Nephron progenitor cell (in vitro differentiated cells): ENCODE measurements at regions not wholly inside any gene's neighbourhood (a gene's known extent, or its start where the extent isn't known, plus 50 kb on each side); places are given as distances from the start of the nearest gene placed in this dataset.

Experiments used
- DNase-seq: peaks from one replicate; pipeline ENCODE4 v3.0.0; 2021
- H3K27ac Mint-ChIP-seq: 2 replicates; pipeline ENCODE4 v1.8.0; 2021; ENCODE audit warnings: mild to moderate bottlenecking, moderate library complexity, mixed read lengths
- H3K27me3 Mint-ChIP-seq: 2 replicates; pipeline ENCODE4 v1.8.0; 2021; ENCODE audit warnings: mild to moderate bottlenecking, low read depth, mixed read lengths; ENCODE audit not compliant: poor library complexity
- H3K36me3 Mint-ChIP-seq: 2 replicates; pipeline ENCODE4 v1.8.0; 2021; ENCODE audit warnings: low read depth, mixed read lengths
- H3K4me1 Mint-ChIP-seq: 2 replicates; pipeline ENCODE4 v1.8.0; 2021; ENCODE audit warnings: mixed read lengths
- H3K4me3 Mint-ChIP-seq: 2 replicates; pipeline ENCODE4 v1.8.0; 2021; ENCODE audit warnings: mild to moderate bottlenecking, moderate library complexity, mixed read lengths
- H3K9me3 Mint-ChIP-seq: 2 replicates; pipeline ENCODE4 v1.8.0; 2021; ENCODE audit warnings: mild to moderate bottlenecking, moderate library complexity, mixed read lengths
- CTCF ChIP-seq: fragments of 200-600 bp; sonication (generic); IDR thresholded peaks from 2 replicates; pipeline ENCODE4 v1.5.0; 2021; ENCODE audit warnings: antibody characterized with exemption

DNA sequence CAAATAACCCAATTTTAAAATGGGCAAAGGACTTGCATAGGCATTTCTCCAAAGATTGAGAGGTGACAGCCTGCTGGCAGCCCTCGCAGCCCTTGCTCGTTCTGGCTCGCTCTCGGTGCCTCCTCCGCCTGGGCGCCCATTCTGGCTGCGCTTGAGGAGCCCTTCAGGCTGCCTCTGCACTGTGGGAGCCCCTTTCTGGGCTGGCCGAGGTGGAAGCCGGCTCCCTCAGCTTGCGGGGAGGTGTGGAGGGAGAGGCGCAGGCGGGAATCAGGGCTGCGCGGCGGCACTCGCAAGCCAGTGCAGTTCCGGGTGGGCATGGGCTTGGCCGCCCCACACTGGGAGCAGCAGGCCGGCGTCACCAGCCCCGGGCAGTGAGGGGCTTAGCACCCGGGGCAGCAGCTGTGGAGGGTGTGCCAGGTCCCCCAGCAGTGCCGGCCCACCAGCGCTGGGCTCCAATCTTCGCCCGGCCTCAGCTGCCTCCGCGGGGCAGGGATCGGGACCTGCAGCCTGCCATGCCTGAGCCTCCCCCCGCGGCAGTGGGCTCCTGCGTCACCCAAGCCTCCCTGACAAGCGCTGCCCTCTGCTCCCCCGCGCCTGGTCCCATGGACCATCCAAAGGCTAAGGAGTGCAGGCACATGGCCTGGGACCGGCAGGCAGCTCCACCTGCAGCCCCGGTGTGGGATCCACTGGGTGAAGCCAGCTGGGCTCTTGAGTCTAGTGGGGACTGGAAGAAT lies 54.0 kb upstream of the GALNT17 start:
- Mint-ChIP-seq H3K36me3 (peaks cover 17% of the 10 kb centered on the region), H3K27me3 (peaks cover 3% of the 10 kb centered on the region), H3K9me3 (peaks cover 48% of the 10 kb centered on the region), H3K4me3 (no peak overlapping the region), H3K27ac (no peak overlapping the region), H3K4me1 (no peaks in the 10 kb centered on the region)
- no peak for DNase-seq
- no peak for TF ChIP-seq CTCF
